ENCODE measurements at regions not wholly inside any gene's neighbourhood (a gene's known extent, or its start where the extent isn't known, plus 50 kb on each side); places are given as distances from the start of the nearest gene placed in this dataset.

DNA sequence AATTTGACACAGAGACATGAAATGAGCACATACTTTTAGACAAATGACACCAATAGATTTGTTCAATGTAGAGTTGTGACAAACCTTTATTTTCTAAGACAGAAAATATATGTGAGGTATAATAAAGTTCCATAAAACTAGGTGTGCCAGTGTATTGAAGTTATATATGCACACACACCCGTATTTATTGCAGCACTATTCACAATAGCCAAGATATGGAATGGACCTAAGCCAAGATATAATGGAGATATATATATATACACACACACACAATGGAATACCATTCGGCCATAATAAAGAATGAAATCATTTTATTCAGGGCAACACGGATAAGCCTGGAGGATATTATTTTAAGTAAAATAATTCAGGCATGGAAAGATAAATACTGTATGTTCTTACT is 1013.5 kb downstream of the KCNT2 start:
- DNase-seq: no peak

DNA sequence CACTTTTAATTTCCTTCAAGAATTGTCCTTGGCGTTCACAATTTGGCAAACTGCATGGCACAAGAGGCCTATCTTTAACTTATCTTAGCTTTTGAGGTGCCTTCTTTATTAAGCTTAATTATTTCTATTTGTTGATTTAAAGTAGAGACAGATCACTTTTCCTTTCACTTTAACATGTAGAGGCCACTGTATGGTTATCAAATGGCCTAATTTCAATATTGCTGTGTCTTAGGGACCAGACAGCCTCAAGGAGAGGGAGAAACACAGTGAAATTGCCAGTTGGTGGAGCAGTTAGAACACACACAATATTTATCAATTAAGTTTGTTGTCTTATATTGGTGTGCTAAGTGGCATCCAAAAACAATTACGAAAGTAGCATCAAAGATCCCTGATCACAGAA is 1013.9 kb downstream of the KCNT2 start:
- H3K4me3 ChIP-seq (ENCODE audit: low read length): no peak overlapping the region

More for the DNA sequence above, 1013.5 kb downstream of the KCNT2 start:
- no peak overlapping the region for H3K27ac ChIP-seq (ENCODE audit: low read length)
- no peaks in the 10 kb centered on the region for H3K27me3 ChIP-seq (ENCODE audit: low read length)
- H4K20me1 ChIP-seq (ENCODE audit: insufficient read depth, low read depth, low read length): no peaks in the 10 kb centered on the region
- H3K9ac ChIP-seq (ENCODE audit: low read length): no peak overlapping the region
- H3K9me2 ChIP-seq (replicated peaks; ENCODE audit: insufficient read depth, low read length): no peaks in the 10 kb centered on the region
- H3K4me2 ChIP-seq (ENCODE audit: low read depth, low read length, poor library complexity, severe bottlenecking): no peak overlapping the region
- no peaks in the 10 kb centered on the region for H3K79me2 ChIP-seq (ENCODE audit: low read length)
- H3K4me3 ChIP-seq (ENCODE audit: low read length): no peak overlapping the region
- no peak overlapping the region for H2AFZ ChIP-seq (ENCODE audit: low read length)
- peaks cover 4% of the 10 kb centered on the region; the same call in 1 of the 2 replicates for H3K9me3 ChIP-seq (ENCODE audit: low read length)
- no peaks in the 10 kb centered on the region for H3K4me1 ChIP-seq (ENCODE audit: low read length)
- no peaks in the 10 kb centered on the region for H3K36me3 ChIP-seq (ENCODE audit: insufficient read depth, low read length)

DNA sequence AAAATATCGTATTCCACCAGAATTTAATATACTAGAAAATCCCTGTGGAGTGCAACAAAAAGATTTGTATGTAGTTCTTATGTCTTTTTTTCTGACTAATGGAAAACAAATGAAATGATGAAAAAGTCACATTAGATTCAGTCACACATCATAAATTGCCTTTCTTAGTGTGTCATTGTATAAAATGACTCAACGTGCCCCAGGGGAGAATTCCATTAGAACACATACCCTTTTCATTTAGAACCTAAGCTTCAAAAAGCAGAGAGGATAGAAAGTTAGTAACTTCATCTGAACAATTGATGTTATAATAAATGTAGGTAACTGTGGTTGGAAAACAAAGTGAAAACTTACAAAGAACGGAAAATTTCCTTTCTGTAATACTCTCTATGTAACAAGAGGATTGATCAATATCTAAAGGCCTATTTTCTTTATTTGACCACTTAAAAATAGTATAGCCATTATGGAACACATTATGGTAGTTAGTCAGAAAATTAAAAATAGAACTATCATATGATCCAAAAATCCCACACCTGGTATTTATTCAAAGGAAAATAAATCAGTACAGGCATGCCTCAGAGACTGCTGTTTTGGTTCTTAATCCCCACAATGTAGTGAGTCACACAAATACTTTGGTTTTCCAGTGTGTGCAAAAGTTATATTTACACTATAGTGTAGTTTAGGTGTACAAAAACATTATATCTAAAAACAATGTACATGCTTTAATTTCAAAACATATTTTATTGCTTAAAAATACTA is 1016.1 kb downstream of the KCNT2 start:
- H3K27me3 ChIP-seq (ENCODE audit: low read length): no peaks in the 10 kb centered on the region
- no peak overlapping the region for H3K9ac ChIP-seq (ENCODE audit: low read length)
- no peaks in the 10 kb centered on the region for H3K36me3 ChIP-seq (ENCODE audit: insufficient read depth, low read length)
- DNase-seq: no peak
- H2AFZ ChIP-seq (ENCODE audit: low read length): no peak overlapping the region
- H3K4me2 ChIP-seq (ENCODE audit: low read depth, low read length, poor library complexity, severe bottlenecking): no peak overlapping the region
- H3K4me3 ChIP-seq (ENCODE audit: low read length): no peak overlapping the region
- peaks cover 4% of the 10 kb centered on the region; the same call in 1 of the 2 replicates for H3K9me3 ChIP-seq (ENCODE audit: low read length)
- no peak overlapping the region for H3K27ac ChIP-seq (ENCODE audit: low read length)
- H3K79me2 ChIP-seq (ENCODE audit: low read length): no peaks in the 10 kb centered on the region
- no peaks in the 10 kb centered on the region for H3K9me2 ChIP-seq (replicated peaks; ENCODE audit: insufficient read depth, low read length)
- no peaks in the 10 kb centered on the region for H4K20me1 ChIP-seq (ENCODE audit: insufficient read depth, low read depth, low read length)
- no peaks in the 10 kb centered on the region for H3K4me1 ChIP-seq (ENCODE audit: low read length)

More for the DNA sequence above, 1013.9 kb downstream of the KCNT2 start:
- no peak overlapping the region for H3K9ac ChIP-seq (ENCODE audit: low read length)
- no peaks in the 10 kb centered on the region for H3K27me3 ChIP-seq (ENCODE audit: low read length)
- no peak overlapping the region for H3K27ac ChIP-seq (ENCODE audit: low read length)
- no peak for DNase-seq
- no peak overlapping the region for H3K4me2 ChIP-seq (ENCODE audit: low read depth, low read length, poor library complexity, severe bottlenecking)
- no peak overlapping the region for H2AFZ ChIP-seq (ENCODE audit: low read length)
- no peaks in the 10 kb centered on the region for H3K9me2 ChIP-seq (replicated peaks; ENCODE audit: insufficient read depth, low read length)
- peaks cover 4% of the 10 kb centered on the region; the same call in 1 of the 2 replicates for H3K9me3 ChIP-seq (ENCODE audit: low read length)
- no peaks in the 10 kb centered on the region for H4K20me1 ChIP-seq (ENCODE audit: insufficient read depth, low read depth, low read length)
- no peaks in the 10 kb centered on the region for H3K4me1 ChIP-seq (ENCODE audit: low read length)
- no peaks in the 10 kb centered on the region for H3K79me2 ChIP-seq (ENCODE audit: low read length)
- H3K36me3 ChIP-seq (ENCODE audit: insufficient read depth, low read length): no peaks in the 10 kb centered on the region

DNA sequence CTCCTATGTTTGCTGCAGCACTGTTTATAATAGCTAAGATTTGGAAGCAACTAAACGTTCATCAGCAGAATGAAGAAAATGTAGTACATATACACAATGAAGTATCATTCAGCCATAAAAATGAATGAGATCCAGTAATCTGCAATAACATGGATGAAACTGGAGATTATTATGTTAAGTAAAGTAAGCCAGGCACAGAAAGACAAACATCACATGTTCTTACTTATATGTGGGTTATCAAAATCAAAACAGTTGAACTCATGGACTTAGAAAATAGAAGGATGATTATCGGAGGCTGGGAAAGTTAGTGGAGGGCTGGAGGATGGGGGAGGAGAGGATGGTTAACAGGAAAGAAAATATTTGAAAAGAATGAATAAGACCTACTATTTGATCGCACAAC is 1017.6 kb downstream of the KCNT2 start:
- H3K27me3 ChIP-seq (ENCODE audit: low read length): no peaks in the 10 kb centered on the region
- H3K4me2 ChIP-seq (ENCODE audit: low read depth, low read length, poor library complexity, severe bottlenecking): no peak overlapping the region
- DNase-seq: no peak
- H3K9me3 ChIP-seq (ENCODE audit: low read length): peaks cover 6% of the 10 kb centered on the region; the same call in 1 of the 2 replicates
- H4K20me1 ChIP-seq (ENCODE audit: insufficient read depth, low read depth, low read length): no peaks in the 10 kb centered on the region
- H3K9ac ChIP-seq (ENCODE audit: low read length): no peak overlapping the region
- no peak overlapping the region for H3K4me3 ChIP-seq (ENCODE audit: low read length)
- no peaks in the 10 kb centered on the region for H3K36me3 ChIP-seq (ENCODE audit: insufficient read depth, low read length)
- no peaks in the 10 kb centered on the region for H3K4me1 ChIP-seq (ENCODE audit: low read length)
- no peak overlapping the region for H2AFZ ChIP-seq (ENCODE audit: low read length)
- no peaks in the 10 kb centered on the region for H3K79me2 ChIP-seq (ENCODE audit: low read length)
- no peaks in the 10 kb centered on the region for H3K9me2 ChIP-seq (replicated peaks; ENCODE audit: insufficient read depth, low read length)
- no peak overlapping the region for H3K27ac ChIP-seq (ENCODE audit: low read length)

DNA sequence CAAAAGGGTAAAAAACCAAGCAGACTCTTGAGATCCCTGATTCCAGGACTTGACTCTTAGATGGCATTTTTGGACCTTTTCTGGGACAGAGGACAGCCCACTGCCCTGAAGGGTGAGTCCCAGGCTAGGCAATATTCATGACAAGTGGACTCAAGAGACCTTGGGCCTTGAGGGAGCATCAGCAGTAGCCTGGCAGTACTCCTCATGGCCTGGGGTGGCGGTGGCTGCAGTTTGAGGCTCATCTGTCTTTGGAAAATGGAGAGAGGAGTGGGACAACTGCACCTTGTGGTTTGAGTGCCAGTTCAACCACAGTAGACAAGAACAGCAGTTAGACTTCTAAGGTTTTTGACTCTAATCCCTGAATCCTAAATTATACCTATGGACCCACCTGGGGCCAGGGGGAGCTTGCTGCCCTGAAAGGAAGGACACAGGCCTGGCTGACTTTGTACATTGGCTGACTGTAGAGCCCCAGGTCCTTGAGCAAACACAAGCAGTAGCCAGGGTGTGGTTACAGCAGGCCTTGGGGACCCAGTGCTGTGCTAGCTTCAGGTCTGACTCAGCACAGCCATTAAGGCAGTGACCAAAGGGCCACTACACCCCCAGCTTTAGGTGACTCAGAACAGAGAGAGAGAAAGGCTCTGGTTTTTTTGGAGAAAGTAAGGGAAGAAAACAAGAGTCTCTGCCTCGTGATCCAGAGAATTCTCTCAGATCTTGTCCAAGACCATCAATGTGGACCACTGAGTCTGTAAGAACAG is 1023.2 kb downstream of the KCNT2 start:
- DNase-seq: no peak
- no peaks in the 10 kb centered on the region for H4K20me1 ChIP-seq (ENCODE audit: insufficient read depth, low read depth, low read length)
- H3K27me3 ChIP-seq (ENCODE audit: low read length): no peaks in the 10 kb centered on the region
- H3K4me3 ChIP-seq (ENCODE audit: low read length): no peak overlapping the region
- H3K4me2 ChIP-seq (ENCODE audit: low read depth, low read length, poor library complexity, severe bottlenecking): no peak overlapping the region
- no peaks in the 10 kb centered on the region for H3K36me3 ChIP-seq (ENCODE audit: insufficient read depth, low read length)
- no peaks in the 10 kb centered on the region for H3K4me1 ChIP-seq (ENCODE audit: low read length)
- H3K9me3 ChIP-seq (ENCODE audit: low read length): peaks cover 14% of the 10 kb centered on the region; the same call in 1 of the 2 replicates
- H3K79me2 ChIP-seq (ENCODE audit: low read length): no peaks in the 10 kb centered on the region
- no peak overlapping the region for H3K27ac ChIP-seq (ENCODE audit: low read length)
- no peak overlapping the region for H2AFZ ChIP-seq (ENCODE audit: low read length)
- H3K9me2 ChIP-seq (replicated peaks; ENCODE audit: insufficient read depth, low read length): no peaks in the 10 kb centered on the region
- H3K9ac ChIP-seq (ENCODE audit: low read length): no peak overlapping the region

DNA sequence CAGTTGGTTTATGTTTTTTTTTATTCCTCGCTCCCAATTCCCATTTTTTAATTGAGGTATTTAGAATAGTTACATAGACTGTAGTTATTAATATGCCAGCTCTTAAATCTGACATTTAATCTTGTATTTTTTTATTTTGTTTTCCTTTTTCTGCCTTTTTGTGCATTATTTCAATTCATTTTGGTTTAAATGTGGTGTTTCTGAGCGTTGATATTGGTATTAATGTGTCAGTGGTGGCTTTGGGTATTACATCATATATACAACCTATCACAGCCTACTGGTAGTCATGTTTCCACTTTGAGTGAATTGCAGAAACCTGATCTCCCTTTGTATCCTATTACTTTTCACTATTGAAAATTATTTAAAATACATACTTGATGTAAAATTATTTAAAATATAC is 1027.3 kb downstream of the KCNT2 start:
- no peak overlapping the region for H3K9ac ChIP-seq (ENCODE audit: low read length)
- no peaks in the 10 kb centered on the region for H4K20me1 ChIP-seq (ENCODE audit: insufficient read depth, low read depth, low read length)
- DNase-seq: no peak
- no peaks in the 10 kb centered on the region for H3K4me1 ChIP-seq (ENCODE audit: low read length)
- H3K79me2 ChIP-seq (ENCODE audit: low read length): no peaks in the 10 kb centered on the region
- no peak overlapping the region for H2AFZ ChIP-seq (ENCODE audit: low read length)
- H3K4me3 ChIP-seq (ENCODE audit: low read length): no peak overlapping the region
- no peaks in the 10 kb centered on the region for H3K27me3 ChIP-seq (ENCODE audit: low read length)
- H3K9me2 ChIP-seq (replicated peaks; ENCODE audit: insufficient read depth, low read length): no peaks in the 10 kb centered on the region
- no peaks in the 10 kb centered on the region for H3K36me3 ChIP-seq (ENCODE audit: insufficient read depth, low read length)
- no peak overlapping the region for H3K4me2 ChIP-seq (ENCODE audit: low read depth, low read length, poor library complexity, severe bottlenecking)
- peaks cover 22% of the 10 kb centered on the region; the same call in 1 of the 2 replicates for H3K9me3 ChIP-seq (ENCODE audit: low read length)
- no peak overlapping the region for H3K27ac ChIP-seq (ENCODE audit: low read length)

DNA sequence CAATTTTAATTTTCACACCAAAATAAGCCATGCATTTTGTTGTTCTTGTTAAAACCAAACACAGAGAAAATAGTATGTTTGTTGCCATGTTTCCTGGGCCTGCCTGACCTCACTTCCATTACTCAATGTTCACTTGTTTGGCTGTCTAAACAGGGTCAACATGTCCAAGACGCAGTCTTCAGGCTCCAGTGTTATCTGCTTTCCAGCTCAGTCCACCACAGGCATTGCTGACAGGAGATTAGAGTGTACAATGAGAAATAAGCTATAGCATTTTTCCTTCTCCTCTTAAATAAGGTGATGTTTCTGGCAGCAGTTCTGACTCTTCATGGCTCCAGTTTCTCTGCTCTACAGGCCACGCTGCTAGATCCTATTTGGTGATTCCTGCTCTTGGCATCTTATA is 1030.5 kb downstream of the KCNT2 start:
- Histone ChIP-seq H3K4me3 (ENCODE audit: low read length) (no peak overlapping the region), H3K4me2 (ENCODE audit: low read depth, low read length, poor library complexity, severe bottlenecking) (no peak overlapping the region), H3K9me2 (replicated peaks; ENCODE audit: insufficient read depth, low read length) (no peaks in the 10 kb centered on the region), H3K9me3 (ENCODE audit: low read length) (peaks cover 14% of the 10 kb centered on the region; the same call in 1 of the 2 replicates), H3K9ac (ENCODE audit: low read length) (no peak overlapping the region), H3K4me1 (ENCODE audit: low read length) (no peaks in the 10 kb centered on the region), H3K36me3 (ENCODE audit: insufficient read depth, low read length) (no peaks in the 10 kb centered on the region), H4K20me1 (ENCODE audit: insufficient read depth, low read depth, low read length) (no peaks in the 10 kb centered on the region), H3K79me2 (ENCODE audit: low read length) (no peaks in the 10 kb centered on the region), H3K27ac (ENCODE audit: low read length) (no peak overlapping the region), H3K27me3 (ENCODE audit: low read length) (no peaks in the 10 kb centered on the region), H2AFZ (ENCODE audit: low read length) (no peak overlapping the region)
- no peak for DNase-seq

DNA sequence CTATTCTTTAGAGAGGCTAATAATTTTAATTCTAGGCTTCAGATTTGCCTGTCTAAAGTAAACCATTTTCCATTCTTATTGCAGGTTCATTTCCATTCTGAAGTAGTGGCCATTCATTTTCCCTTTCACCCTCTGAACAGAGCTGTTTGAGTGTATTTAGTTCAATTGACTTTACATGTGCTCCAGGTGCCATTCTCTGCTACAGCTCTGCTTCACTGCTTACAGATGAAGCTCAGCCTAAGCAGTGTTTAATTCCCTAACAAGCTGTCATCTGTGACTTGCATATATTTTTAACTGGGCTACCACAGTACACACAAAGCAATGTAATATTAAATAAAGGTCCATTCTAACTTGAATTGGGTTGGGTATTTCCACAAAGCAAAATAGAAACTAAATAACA is 1031.6 kb downstream of the KCNT2 start:
- Histone ChIP-seq H3K9ac (ENCODE audit: low read length) (no peak overlapping the region), H3K4me2 (ENCODE audit: low read depth, low read length, poor library complexity, severe bottlenecking) (no peak overlapping the region), H3K79me2 (ENCODE audit: low read length) (no peaks in the 10 kb centered on the region), H3K27me3 (ENCODE audit: low read length) (no peaks in the 10 kb centered on the region), H3K9me3 (ENCODE audit: low read length) (peaks cover 17% of the 10 kb centered on the region; the same call in 1 of the 2 replicates), H3K9me2 (replicated peaks; ENCODE audit: insufficient read depth, low read length) (no peaks in the 10 kb centered on the region), H4K20me1 (ENCODE audit: insufficient read depth, low read depth, low read length) (no peaks in the 10 kb centered on the region), H3K4me3 (ENCODE audit: low read length) (no peak overlapping the region), H3K4me1 (ENCODE audit: low read length) (no peaks in the 10 kb centered on the region), H3K27ac (ENCODE audit: low read length) (no peak overlapping the region), H2AFZ (ENCODE audit: low read length) (no peak overlapping the region), H3K36me3 (ENCODE audit: insufficient read depth, low read length) (no peaks in the 10 kb centered on the region)
- DNase-seq: no peak

All from Karpas-422 (cell line).